HG02588 (cell line): ENCODE measurements at regions not wholly inside any gene's neighbourhood (a gene's known extent, or its start where the extent isn't known, plus 50 kb on each side); places are given as distances from the start of the nearest gene placed in this dataset.
"Not testable (repeated sequence)": the region's sequence is repeated elsewhere in the genome, so short reads cannot be mapped to it uniquely, and the experiment has no call there.

Source experiments
- ATAC-seq: cut with Tn5 transposase; IDR thresholded peaks from one replicate; pipeline ENCODE4 v1.9.1; 2021; ENCODE audit warnings: mild to moderate bottlenecking, moderate library complexity; ENCODE audit not compliant: unreplicated experiment

DNA sequence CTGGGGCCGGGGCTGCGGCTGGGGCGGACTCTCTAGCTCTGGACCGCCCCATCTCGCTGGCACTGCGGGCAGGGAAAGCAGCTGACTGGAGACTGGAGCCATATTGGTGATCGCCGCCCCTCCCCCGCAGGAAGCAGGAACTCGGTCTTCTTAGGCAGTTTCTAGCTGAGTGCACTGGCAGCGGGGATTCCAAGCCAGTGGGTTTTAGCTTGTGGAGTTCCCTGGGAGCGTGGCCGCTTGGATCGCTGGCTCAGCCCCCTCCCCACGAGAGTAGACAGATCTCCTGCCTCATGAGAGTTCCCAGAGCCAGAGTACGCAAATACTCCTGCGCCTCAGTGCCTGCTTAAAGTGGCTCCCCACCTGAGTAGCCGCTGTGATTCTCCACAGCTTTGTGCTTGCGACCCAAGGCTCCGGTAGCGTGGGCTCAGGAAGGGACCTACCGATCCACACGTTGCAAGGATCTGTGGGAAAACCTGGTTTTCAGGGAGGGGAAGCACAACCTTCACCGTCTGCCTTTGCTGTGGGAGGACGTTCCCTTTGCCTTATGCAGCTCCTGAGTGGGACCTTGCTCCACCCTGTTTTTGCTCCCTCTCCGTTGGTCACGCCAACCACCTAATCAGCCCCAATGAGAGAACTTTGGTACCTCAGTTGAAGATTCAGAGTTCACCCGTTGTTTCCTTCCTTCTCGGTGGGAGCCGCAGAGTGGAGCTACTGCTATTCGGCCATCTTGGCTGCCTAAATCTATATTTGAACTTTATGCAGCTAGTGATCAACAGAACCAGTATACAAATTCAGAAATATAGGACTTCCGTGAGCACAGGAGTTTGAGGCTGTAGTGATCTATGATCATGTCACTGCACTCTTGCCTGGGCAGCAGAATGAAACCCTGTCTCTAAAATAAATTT is 803.9 kb upstream of the PCDH10 start:
- no peak for ATAC-seq

DNA sequence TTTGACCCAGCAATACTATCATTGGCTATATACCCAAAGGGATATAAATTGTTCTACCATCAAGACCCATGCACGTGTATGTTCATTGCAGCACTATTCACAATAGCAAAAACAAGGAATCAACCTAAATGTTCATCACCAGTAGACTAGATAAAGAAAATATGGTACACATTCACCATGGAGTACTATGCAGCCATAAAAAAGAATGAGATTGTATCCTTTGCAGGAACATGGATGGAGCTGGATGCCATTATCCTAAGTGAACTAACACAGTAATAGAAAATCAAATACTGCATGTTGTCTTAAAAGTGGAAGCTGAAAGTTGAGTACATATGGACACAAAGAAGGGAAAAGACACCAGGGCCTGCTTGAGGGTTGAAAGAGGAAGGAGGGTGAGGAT is 803.1 kb upstream of the PCDH10 start:
- no peak for ATAC-seq

DNA sequence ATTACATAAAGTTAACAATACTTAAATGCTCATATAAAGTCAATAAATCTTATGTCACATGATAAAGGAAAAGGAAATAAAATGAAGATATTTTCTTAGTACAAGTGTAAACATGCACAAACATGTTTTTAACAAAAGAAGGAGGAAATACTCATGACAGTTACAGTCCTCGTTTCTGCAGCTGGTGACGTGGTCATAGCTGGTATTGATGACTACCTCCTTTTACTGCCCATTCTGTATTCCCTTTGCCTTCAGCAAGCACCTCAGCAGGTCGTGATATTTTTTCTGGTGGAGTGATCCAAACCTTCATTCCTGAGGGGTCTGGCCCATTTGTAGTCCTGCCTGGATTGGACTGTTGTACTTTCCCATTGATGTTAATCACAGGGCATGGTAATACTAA is 797.5 kb upstream of the PCDH10 start:
- not testable (repeated sequence) for ATAC-seq

DNA sequence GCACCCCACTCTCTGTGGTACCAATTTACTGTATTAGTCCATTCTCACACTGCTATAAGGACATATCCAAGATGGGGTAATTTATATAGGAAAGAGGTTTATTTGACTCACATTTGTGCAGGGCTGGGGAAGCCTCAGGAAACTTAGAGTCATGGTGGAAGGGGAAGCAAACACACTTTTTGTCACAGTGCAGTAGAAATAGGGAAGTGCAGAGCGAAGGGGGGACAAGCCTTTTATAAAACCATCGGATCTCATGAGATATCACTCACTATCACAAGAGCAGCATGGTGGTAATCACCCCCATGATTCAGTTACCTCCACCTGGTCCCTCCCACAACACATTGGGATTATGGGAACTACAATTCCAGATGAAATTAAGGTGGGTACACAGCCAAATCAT is 766.9 kb upstream of the PCDH10 start:
- no peak for ATAC-seq

DNA sequence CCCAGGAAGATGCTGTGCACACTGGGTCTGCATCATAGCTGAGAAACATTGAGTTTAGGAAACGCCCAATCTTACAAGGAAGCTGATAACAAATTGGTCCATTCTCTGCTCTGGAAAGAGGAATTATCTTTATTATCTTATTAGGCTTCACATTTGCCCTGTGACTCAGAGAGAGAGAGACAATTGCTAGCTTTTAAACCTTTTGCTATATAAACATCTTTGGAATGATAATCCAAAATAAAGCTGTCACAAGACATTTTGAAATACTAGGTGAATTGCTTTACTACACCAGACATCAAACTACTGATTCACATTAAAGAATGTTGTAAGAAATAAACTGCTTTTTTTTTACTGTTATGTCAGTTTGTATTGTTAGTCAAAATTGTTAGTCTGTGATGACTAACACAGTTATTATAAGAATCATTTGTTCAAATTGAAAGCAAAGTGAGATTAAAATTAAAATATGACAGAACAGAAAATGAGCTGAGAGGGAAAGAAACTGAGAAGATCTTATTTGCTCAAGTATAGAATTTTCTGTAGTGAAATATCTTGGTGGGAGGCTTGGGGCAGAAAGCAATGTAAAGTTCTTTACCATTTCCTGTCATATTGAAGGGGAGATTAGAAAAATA is 765.4 kb upstream of the PCDH10 start:
- no peak for ATAC-seq

DNA sequence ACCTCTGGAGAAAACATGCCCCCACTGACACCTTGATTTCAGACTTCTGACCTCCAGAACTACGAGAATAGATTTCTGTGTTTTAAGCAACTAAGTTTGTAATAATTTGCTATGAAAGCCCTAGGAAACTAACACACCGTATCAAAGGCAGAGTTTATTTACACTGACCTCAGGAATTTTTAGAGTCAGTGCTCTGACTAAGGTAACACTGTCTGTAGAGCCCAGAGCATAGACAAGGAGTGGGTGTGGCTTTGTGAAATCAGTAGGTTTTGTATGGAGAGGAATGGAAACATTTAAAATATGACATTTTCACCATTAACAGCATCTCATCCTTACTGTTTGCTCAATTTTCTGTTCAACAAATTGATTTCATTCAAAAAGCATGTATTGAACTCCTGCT is 764.4 kb upstream of the PCDH10 start:
- no peak for ATAC-seq

DNA sequence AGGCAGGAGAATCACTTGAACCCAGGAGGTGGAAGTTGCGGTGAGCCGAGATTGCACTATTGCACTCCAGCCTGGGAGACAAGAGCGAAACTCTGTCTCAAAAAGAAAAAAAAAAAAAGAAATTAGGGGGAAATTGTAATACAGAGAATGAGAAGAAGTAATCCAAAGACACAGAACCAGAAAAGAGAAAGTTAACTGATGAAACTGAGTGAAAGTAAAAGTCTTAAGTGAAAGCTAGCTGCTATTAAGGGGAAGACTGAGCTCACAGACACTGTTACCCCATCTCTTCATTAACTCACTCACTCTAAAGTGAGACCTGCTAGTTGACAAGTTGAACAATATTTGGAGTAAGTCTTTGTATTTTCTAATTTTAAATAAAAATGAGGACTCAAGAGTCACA is 763.0 kb upstream of the PCDH10 start:
- ATAC-seq = no peak

DNA sequence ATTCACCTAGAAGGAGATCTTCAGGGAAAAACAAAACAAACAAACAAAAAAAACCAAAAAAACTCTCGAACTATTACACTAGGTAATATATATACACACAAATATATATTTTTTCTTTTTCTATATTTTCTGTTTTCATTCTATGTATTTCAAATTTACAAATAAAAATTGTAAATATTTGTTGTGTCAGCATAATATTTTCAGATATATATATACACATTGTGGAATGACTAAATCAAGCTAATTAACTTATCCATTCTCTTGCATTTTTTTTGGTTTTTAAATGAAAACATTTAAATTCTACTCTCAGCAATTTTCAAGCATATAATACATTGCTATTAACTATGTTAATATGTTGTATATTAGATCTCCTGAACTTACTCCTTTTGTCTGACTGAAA is 762.0 kb upstream of the PCDH10 start:
- ATAC-seq = no peak

DNA sequence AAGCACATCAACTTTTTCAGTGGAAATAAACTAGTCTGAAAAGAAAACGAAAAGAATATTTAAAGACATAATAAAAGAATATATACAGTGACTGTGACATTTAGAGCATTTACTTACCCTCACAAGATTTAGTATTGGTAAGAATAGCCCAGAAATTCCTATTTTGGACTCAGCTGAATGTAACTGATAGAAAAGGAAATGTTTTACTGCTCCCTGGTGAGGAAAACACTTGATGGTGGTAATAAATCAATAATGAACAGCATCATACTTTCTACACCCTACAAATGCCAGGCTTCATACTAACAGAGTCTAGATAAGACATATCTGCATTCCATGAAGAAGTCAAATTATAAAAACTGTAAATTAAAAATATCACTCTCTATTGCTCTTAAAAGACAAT is 753.5 kb upstream of the PCDH10 start:
- ATAC-seq = no peak

DNA sequence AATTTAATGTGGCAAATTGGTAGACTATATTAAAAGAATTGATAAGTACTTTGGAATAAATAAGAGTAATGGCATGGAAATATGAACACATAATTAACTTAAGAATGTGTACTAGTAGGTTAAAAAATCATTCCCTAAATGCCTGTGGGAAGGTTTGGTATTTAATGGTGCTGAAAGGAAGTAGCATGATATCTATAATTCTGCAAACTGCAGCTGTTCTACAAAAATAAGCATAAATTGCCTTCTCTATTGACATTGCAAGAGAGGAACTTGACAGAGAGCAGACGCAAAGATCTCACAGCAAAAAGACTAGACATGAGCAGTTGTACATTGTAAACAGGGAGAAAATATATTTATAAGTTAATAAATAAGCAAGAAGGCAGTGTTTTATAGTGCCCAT is 752.5 kb upstream of the PCDH10 start:
- no peak for ATAC-seq

DNA sequence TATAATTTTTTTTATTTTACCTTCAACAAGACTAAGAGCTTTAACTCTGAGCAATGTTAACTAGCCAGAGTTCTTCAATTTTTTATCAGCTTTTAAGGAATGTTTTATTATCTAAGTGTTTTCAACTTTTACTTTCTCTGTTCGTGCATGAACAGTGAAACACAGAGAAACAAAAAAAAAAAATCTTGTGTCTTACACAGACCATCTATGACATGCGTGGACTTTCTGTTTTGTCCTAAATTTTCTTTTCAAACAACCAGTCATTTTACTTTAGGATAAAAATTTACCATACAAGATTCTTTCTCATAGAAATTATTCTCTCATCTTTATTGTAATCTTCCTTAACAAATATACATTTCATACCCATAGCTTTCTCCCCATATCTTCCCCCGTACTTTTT is 731.9 kb upstream of the PCDH10 start:
- no peak for ATAC-seq

DNA sequence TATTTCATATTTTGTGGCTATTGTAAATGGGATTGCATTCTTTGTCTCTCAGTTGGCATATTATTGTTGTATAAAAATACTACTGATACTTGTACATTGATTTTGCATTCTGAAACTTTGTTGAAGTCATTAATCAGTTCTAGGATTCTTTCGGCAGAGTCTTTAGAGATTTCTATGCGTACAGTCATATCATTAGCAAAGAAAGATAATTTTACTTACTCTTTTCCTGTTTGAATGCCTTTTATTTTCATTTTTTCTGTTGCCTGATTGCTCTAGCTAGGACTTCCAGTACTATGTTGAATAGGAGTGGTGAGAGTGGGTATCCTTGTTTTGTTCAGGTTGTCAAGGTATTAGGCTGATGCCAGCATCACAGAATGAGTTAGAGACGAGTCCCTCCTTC is 722.0 kb upstream of the PCDH10 start:
- no peak for ATAC-seq

DNA sequence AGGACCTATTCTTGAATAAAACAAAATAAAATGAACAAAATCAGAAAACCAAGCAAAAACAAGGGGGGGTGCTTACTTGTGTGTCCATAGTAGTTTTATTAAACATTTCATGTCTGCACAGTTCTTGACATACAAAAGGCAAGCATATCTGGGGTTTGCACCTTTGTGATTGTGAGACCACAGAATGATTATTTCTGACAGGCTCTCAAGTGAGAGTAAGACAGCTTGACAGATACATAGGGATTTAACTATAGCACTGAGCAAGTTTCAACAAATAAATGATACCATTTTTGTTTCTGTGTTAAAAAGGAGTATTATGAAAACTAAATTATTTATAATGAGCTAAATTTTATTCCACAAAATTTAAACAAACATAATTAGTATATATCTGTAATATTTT is 712.0 kb upstream of the PCDH10 start:
- ATAC-seq = no peak

DNA sequence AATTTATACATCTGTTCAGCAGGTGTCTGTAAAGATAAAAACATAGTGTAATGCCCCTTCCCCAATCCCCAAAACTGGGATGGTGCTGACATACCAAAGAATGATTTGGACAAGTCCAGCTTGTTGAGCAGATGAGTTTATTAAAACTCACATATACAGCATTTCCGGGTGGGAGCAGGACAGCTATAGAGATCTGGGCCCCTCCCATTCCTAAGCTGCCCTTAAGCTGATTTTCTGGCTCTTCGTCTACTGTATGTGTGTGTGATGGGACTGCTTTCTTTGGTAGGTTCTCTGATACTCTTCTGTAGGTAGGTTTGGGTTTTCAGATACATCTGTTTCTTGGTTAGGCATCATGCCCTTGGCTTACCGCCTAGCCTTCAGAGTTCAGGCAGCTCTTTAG is 703.7 kb upstream of the PCDH10 start:
- no peak for ATAC-seq

DNA sequence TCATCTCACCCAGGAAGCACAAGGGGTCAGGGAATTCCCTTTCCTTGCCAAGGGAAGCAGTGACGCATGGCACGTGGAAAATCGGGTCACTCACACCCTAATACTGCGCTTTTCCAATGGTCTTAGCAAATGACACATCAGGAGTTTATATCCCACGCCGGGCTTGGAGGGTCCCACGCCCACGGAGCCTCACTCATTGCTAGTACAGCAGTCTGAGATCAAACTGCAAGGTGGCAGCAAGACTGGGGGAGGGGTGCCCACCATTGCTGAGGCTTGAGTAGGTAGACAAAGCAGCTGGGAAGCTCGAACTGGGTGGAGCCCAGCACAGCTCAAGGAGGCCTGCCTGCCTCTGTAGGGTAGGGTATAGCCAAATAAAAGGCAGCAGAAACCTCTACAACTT is 691.1 kb upstream of the PCDH10 start:
- ATAC-seq = not testable (repeated sequence)

DNA sequence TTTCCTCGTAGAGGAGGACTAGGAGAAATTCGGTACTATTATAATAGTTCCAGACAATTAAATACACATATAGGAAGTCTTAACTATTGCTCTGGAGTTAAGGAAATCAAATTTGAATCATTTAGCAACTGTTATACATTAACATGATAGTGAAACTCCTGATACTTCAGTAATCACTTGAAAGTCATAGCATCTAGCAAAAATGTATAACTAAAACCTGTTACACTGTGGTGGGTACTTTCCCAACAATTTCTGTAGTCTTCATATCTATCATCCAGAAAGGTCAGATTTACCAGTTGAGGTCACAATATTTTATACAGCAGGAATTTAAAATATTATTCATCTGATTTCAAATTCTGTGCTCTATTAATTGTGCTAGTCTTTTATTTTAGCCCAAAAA is 669.6 kb upstream of the PCDH10 start:
- ATAC-seq = no peak

DNA sequence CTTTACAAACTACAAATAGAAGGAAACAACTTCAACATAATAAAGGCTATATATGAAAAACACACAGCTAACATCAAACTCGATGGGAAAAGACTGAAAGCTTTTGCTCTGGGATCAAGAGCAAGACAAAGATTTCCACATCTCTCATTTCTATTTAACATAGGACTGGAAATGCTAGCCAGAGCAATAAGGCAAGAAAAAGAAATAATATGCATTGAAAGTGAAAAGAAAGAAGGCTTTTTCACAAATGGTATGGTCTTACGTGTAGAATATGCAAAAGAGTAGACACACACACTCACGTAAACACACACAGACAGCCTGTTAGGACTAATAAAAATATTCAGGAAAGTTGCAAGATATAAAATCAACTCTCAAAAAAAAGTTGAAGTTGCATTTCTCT is 660.5 kb upstream of the PCDH10 start:
- no peak for ATAC-seq

DNA sequence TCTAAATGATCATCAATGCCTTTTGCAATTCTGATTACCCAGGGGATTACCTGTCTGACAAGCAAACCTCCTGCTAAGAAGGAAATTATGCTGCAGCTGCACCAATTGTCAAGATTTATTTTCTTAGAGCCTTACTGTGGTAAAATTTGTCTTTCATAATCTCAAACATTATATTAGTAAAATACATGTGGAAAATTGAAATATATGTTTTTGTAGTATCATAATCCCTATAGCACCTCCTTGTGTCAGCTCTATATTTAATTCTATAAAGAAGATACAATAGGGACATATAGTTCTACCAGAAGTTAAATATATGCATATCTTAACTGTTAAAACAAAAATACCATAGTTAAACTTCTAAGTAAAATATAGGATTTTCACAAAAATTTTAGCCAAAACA is 655.6 kb upstream of the PCDH10 start:
- ATAC-seq = no peak

DNA sequence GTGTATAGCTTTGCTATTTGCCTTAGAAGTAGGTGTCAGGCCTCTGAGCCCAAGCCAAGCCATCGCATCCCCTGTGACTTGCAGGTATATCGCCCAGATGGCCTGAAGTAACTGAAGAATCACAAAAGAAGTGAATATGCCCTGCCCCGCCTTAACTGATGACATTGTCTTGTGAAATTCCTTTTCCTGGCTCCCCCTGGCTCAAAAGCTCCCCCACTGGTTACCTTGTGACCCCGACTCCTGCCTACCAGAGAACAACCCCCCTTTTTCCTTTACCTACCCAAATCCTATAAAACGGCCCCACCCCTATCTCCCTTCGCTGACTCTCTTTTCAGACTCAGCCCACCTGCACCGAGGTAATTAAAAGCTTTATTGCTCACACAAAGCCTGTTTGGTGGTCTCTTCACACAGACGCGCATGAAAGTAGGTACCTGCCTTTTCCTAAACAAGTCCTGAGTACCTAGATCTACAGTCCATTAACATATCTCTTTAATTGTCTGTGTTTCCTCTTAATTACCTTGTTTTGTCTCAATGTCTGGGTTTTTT is 653.8 kb upstream of the PCDH10 start:
- ATAC-seq = not testable (repeated sequence)

DNA sequence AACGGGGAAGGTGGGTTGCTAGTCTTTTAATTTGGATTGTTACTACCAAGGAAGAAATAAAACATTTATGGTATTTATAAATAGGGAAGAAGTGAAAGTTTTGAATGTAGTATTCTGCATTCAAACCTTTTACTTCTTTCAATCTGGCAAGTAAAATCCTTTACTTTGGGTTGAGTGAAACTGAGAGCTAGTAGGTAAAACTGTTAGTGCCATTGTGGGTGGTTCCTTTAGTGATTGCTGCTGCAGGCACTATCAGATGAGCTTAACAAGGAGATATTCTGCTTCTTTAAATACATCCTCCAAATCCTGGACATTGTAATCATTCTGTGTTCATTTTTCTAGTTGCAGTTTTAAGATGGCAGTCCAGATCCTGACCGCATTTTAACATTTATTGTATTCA is 650.9 kb upstream of the PCDH10 start:
- no peak for ATAC-seq

DNA sequence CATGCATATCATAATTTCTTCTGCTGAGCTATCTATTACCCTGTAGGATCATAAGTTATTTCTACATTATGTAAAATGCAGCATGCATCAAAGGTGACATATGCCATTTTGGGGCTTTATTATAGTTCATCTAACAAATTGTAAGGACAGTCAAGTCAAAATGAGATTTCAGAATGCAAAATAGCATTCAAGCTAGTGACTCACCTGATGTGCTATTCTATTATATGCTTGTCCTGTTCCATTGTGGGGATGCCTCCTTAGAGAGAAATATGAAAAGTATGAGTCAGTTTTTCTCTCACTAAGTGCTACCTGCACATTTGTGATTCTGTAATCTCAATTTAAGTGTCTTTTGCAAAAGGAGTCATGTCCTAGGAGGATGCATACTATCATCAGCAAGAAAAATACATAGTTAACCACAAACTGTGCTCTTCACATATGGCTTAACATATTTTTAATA is 647.0 kb upstream of the PCDH10 start:
- ATAC-seq = no peak

DNA sequence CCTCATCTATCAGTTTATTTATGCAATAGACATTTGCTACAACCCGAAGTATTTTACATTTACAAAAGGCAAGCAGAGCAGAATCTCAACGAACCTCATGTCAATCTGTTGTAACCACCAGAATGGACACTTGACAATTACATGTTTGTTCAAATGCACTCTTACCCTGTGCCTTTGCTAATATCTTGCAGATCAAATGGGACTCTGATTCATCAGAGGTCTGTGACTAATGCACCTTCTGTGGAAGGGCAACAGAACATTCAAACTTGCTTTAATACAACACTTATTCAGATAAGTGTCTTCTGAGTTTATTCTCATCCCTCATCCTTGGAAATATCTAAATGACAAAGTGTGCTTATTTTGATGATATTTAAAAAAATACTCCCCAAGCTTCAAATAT is 644.7 kb upstream of the PCDH10 start:
- ATAC-seq = no peak
